PC-9 (cell line): ENCODE measurements at regions not wholly inside any gene's neighbourhood (a gene's known extent, or its start where the extent isn't known, plus 50 kb on each side); places are given as distances from the start of the nearest gene placed in this dataset.
"Not testable (repeated sequence)": the region's sequence is repeated elsewhere in the genome, so short reads cannot be mapped to it uniquely, and the experiment has no call there.

Experiments
- CTCF ChIP-seq: fragments of 200-600 bp; sonication (generic); conservative IDR thresholded peaks from 2 replicates; pipeline ENCODE4 v1.6.1; 2017; ENCODE audit warnings: mixed run types, antibody characterized with exemption, mild to moderate bottlenecking, moderate library complexity
- EZH2 ChIP-seq: fragments of 200-600 bp; sonication (generic); IDR thresholded peaks from 2 replicates; pipeline ENCODE4 v1.8.0; 2017; ENCODE audit warnings: antibody characterized with exemption, low read depth

GRCh38 chrX:144089674-144090073, 205.8 kb downstream of the UBE2NL start:
- TF ChIP-seq CTCF, EZH2: not testable (repeated sequence)
